Effector memory CD8-positive, alpha-beta T cell (primary cell): ENCODE measurements at regions not wholly inside any gene's neighbourhood (a gene's known extent, or its start where the extent isn't known, plus 50 kb on each side); places are given as distances from the start of the nearest gene placed in this dataset.
A peak's percentile ranks its signal among the peaks of the same experiment; 100 is the strongest.

Experiments used
- ATAC-seq: fragments of 150-1000 bp; cut with Tn5 transposase; replicated peaks from 2 replicates; pipeline ENCODE4 v1.10.0; 2021; ENCODE audit warnings: mild to moderate bottlenecking, moderate library complexity
- DNase-seq, 3 experiments: peaks; one replicate each; pipeline ENCODE4 v3.0.0; 2021
- H3K27ac Mint-ChIP-seq, 2 donors: one replicate each; pipeline ENCODE4 v1.8.0; 2022; ENCODE audit warnings: mild to moderate bottlenecking in 2 of 2, mixed read lengths in 2 of 2, moderate library complexity in 2 of 2
- H3K27me3 Mint-ChIP-seq, 2 donors: one replicate each; pipeline ENCODE4 v1.8.0; 2022; ENCODE audit warnings: mixed read lengths in 2 of 2
- H3K36me3 Mint-ChIP-seq: one replicate; pipeline ENCODE4 v1.8.0; 2022; ENCODE audit warnings: mild to moderate bottlenecking, moderate library complexity, mixed read lengths; ENCODE audit not compliant: insufficient read depth
- H3K4me1 Mint-ChIP-seq, 2 donors: one replicate each; pipeline ENCODE4 v1.8.0; 2022; ENCODE audit warnings: low read depth in 2 of 2, mixed read lengths in 2 of 2
- H3K4me3 Mint-ChIP-seq, 2 donors: one replicate each; pipeline ENCODE4 v1.8.0; 2022; ENCODE audit warnings: mild to moderate bottlenecking in 2 of 2, mixed read lengths in 2 of 2, moderate library complexity in 2 of 2
- H3K9me3 Mint-ChIP-seq, 2 donors: one replicate each; pipeline ENCODE4 v1.8.0; 2022; ENCODE audit warnings: mixed read lengths in 2 of 2

DNA sequence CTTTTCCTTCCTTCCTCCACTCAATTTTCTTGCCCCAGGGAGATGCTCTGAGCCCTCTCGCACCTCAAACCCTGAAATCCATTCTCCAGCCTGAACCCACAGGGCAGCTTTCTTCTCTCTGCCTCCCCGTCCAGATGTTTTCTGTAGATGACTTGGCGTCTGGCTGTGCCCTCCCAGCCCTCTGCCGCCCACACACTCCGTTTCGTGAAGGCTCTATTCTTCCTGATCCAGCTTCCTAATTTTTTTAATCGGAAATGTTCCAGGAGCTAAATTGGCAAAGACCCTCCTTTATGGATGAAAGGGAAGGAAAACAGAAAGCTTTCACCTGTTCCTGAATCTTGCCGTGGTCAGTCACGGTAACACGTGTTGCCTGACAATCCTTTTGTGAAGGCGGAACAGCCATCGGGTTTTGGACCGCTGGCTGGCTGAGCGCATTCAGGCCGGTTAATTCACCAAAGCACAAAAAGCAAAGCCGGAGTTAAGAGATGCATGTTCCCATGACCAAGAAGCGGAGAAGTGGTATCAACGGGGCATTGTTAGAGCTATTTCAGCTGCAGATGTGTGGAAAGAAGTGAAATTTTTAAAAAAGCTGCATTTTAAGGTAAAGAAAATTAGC is 70.2 kb upstream of the FBRSL1 start:
- Mint-ChIP-seq H3K4me1 (peaks cover 0 to 6% of the 10 kb centered on the region in 2 donors), H3K27me3 (peaks cover 0 to 6% of the 10 kb centered on the region in 2 donors), H3K4me3 (no peak overlapping the region), H3K9me3 (no peaks in the 10 kb centered on the region), H3K36me3 (no peaks in the 10 kb centered on the region), H3K27ac (no peak overlapping the region)
- DNase-seq (no peak), ATAC-seq (no peak)

DNA sequence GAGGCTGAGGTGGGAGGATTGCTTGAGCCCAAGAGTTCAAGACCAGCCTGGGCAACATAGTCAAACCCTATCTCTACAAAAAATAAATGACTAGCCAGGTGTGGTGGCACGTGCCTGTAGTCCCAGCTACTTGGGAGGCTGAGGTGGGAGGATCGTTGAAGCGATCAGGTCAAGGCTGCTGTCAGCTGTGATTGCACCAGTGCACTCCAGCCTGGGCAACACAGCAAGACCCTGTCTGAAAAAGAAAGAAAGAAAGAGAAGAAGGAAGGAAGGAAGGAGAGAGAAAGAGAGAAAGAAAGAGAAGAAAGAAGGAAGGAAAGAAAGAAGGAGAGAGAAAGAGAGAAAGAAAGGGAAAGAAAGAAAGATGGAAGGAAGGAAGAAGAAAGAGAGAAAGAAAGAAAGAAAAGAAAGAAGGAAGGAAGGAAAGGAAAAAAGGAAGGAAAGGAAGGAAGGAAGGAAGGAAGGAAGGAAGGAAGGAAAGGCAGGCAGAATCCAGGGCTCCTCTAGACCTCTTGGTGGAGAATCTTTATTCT is 71.5 kb upstream of the FBRSL1 start:
- Mint-ChIP-seq H3K36me3 (no peaks in the 10 kb centered on the region), H3K27me3 (peaks cover 0 to 6% of the 10 kb centered on the region in 2 donors), H3K27ac (no peak overlapping the region), H3K9me3 (no peaks in the 10 kb centered on the region), H3K4me1 (peaks cover 0 to 6% of the 10 kb centered on the region in 2 donors), H3K4me3 (no peak overlapping the region)
- DNase-seq = no peak
- ATAC-seq = no peak

DNA sequence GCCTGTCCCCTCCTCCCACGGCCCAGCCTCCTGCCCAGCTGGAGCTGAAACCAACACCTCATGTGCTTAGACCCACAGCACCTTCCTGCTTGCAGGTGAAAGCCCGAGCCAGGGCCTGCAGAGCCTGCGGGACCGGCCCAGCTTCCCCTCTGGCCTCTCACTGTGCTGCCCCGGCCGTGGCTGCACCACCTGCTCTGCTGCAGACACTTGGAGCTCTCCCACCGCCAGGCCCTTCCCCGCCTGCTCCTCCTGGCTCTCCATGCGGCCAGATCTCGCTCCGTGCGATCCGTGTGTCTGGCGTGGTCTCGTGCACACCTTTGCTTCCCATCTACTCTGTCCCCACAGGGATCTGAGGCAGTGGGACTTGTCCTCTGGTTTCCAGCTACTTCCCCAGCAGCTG is 72.2 kb upstream of the FBRSL1 start:
- no peaks in the 10 kb centered on the region for H3K36me3 Mint-ChIP-seq
- no peak for DNase-seq
- H3K27me3 Mint-ChIP-seq = peaks cover 0 to 6% of the 10 kb centered on the region in 2 donors
- no peak overlapping the region for H3K4me3 Mint-ChIP-seq
- ATAC-seq = no peak
- H3K9me3 Mint-ChIP-seq = no peaks in the 10 kb centered on the region
- H3K27ac Mint-ChIP-seq = no peak overlapping the region
- H3K4me1 Mint-ChIP-seq = peaks cover 0 to 3% of the 10 kb centered on the region in 2 donors

DNA sequence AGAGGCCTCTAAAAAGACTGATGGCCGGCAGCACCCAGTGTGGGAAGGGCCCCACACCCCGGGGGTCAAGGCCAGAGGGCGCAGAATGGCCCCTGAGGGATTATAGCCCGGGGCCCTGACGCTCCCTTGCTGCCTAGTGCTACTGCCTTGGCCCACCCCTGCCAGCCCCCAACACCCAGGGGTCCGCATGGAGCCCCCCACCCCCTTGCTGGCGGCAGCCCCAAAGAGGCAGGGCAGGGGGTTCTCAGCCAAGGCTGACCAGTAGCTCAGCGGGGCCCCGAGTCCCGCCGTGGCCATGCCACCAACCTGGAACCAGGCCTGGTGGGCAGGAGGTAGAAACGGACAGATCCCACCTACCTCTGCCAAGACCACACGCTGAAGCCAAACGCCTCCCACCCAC is 73.1 kb upstream of the FBRSL1 start:
- no peak overlapping the region for H3K4me3 Mint-ChIP-seq
- DNase-seq = no peak
- peaks cover 0 to 6% of the 10 kb centered on the region in 2 donors for H3K27me3 Mint-ChIP-seq
- H3K9me3 Mint-ChIP-seq = no peaks in the 10 kb centered on the region
- no peak for ATAC-seq
- no peaks in the 10 kb centered on the region for H3K36me3 Mint-ChIP-seq
- H3K27ac Mint-ChIP-seq = no peak overlapping the region
- H3K4me1 Mint-ChIP-seq = no peaks in the 10 kb centered on the region

DNA sequence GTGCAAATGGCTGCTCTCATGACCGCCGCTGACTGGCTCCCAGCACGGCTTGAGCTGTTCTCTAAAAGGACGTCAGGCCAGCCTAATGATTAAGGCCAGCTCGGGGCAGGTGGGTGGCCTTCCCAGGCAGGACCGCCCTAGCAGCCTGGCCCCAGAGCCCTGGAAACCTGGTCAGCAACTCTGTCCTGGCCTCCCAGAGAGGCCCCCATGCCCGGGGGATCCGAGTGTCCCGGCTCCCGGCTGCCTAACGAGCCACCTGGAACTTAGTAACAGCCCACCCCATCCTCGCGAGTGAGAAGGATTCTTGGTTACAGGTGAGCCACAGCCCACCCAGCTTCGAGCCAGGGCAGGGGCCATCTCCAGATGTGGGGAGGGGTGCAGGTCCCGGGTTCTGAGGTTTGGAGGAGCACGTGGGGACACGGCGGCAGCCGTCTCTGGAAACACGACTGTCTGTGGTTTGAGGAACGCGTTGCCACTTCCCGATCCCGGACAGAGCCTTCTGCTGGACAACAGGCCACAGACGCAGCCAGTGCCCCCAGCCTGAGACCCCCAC is 73.8 kb upstream of the FBRSL1 start:
- H3K4me1 Mint-ChIP-seq = no peaks in the 10 kb centered on the region
- H3K9me3 Mint-ChIP-seq = no peaks in the 10 kb centered on the region
- no peak for ATAC-seq
- H3K27ac Mint-ChIP-seq = no peak overlapping the region
- H3K36me3 Mint-ChIP-seq = no peaks in the 10 kb centered on the region
- H3K4me3 Mint-ChIP-seq = no peak overlapping the region
- no peaks in the 10 kb centered on the region for H3K27me3 Mint-ChIP-seq
- no peak for DNase-seq

DNA sequence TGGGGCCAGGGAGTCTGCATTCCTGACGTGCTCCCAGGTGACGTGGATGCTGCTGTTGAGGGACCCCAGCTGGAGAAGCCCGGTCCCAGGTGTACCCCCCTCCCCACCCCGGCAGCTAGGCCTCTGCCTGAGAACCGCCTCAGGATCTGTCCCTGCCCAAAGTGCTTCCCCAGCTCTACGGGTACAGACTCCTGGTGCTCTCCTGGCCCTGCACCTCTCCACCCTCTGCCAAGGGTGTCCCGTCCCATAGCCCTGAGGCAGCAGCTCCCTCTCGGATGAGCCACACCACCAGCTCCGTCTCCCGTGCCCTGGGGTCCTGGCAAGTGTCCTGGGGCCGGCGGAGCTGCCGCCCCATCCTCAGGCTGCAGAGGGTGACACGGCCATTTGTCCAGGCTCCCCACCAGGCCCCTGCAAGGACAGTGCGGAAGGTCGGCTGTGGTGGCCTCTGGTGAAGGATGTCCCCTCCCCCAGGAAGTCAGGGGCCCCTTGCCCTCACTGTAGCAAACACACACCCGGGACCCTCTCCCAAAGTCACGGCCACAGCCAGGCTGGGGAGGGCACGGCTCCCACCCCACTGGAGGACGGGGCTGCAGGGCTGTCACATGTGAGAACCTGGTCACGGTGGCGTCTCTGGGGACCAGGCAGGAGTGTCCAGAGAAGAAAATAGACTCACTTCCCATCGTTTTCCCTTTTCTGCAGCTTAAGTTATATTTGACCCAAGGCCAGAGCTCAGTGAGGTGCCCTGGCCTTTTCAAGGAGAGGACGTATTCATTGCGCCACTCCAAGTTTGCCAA is 74.4 kb upstream of the FBRSL1 start:
- no peak for ATAC-seq

DNA sequence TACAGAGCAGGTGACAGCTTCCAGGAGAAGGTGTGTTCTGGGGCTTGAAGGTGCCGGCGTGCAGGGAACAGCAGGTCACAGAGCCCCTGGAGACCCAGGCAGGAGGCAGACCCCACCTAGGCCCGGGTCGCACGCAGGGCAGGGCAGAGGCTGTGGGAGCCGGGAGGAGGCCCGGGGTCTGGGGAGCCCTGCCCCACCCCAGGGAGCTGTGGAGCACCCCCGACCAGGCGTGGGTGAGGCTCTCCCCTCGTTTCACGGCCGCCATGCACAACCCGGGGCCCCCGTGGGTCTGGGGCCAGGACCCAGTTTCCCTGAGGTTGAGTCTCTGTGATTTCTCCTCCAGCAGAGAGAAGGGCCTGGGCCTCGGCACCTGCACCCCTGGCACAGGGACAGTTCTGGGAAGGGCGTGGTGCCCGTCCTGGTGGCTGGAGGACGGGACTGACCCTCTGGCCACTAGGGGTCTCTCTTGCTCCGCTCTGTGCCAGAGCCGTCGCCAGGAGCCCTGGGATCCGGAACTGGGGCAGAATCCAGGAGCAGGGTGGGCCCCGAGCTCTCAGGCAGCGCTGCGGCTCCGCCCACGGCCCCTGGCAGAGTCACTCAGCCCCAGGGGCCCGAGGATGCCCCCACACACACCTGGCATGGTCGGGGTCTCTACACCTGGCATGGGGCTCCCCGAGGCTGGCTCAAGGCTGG is 75.2 kb upstream of the FBRSL1 start:
- DNase-seq (peak; percentile 72 to 75 (median 74)), ATAC-seq (peak; percentile 96)
- Mint-ChIP-seq H3K4me1 (no peaks in the 10 kb centered on the region), H3K4me3 (no peak overlapping the region), H3K27me3 (no peaks in the 10 kb centered on the region), H3K27ac (peak overlapping the region in 1 of 2 donors; percentile 28), H3K9me3 (no peaks in the 10 kb centered on the region), H3K36me3 (no peaks in the 10 kb centered on the region)

More for the DNA sequence above, 74.4 kb upstream of the FBRSL1 start:
- H3K9me3 Mint-ChIP-seq = no peaks in the 10 kb centered on the region
- H3K27me3 Mint-ChIP-seq = no peaks in the 10 kb centered on the region
- no peaks in the 10 kb centered on the region for H3K36me3 Mint-ChIP-seq
- DNase-seq = no peak
- no peak overlapping the region for H3K4me3 Mint-ChIP-seq
- no peaks in the 10 kb centered on the region for H3K4me1 Mint-ChIP-seq
- H3K27ac Mint-ChIP-seq = peak overlapping the region in 1 of 2 donors; percentile 28

DNA sequence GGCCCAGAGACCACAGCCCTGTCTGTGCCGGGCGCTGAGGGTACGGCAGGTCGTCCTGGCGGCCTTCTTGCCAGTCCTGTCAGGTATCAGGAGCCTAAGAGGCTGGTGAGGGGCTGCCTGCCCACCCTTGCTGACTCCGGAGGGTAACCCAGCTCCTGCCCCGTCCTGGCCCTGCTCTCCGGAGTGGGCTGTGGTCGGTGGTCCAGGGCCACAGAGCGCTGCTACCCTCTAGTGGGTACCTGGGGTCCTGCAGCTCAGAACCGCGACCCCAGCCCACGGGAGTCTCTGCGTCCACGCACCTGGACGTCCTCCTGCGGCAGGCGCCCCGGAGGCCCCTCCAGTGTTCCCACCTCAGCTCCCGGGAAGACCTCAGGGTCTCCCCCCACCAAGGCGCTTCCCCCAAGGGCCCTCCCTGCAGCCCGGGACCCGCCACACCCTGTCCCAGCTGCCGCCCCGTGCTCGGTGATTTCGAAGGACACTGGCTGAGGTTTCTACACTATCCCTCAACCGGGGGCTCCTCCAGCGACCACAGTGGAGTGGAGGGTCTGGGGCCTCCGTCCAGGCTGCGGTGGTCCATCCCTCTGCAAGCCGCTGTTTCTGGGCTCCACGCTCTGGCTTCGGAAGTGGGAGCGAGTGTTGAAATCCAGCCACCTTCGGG is 75.9 kb upstream of the FBRSL1 start:
- Mint-ChIP-seq H3K4me3 (no peak overlapping the region), H3K4me1 (no peaks in the 10 kb centered on the region), H3K27me3 (no peaks in the 10 kb centered on the region), H3K36me3 (no peaks in the 10 kb centered on the region), H3K9me3 (no peaks in the 10 kb centered on the region), H3K27ac (no peak overlapping the region)
- no peak for ATAC-seq
- no peak for DNase-seq

DNA sequence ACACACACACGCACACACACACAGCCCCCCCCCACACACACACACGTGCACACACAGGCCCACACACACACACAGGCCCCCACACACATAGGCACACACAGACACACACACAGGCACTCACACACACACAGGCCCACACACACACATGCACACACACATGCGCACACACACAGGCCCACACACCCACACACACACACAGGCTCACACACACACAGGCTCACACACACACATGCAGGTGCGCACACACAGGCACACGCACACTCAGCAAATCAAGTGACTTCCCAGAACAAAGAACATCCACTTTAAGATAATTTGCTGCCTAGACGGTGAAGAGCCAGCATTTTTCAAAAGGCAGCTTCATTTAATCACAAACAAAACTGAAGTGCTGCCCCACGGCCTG is 78.5 kb upstream of the FBRSL1 start:
- no peaks in the 10 kb centered on the region for H3K4me1 Mint-ChIP-seq
- H3K9me3 Mint-ChIP-seq = no peaks in the 10 kb centered on the region
- DNase-seq (no peak), ATAC-seq (no peak)
- no peaks in the 10 kb centered on the region for H3K36me3 Mint-ChIP-seq
- no peak overlapping the region for H3K4me3 Mint-ChIP-seq
- no peaks in the 10 kb centered on the region for H3K27me3 Mint-ChIP-seq
- no peak overlapping the region for H3K27ac Mint-ChIP-seq

DNA sequence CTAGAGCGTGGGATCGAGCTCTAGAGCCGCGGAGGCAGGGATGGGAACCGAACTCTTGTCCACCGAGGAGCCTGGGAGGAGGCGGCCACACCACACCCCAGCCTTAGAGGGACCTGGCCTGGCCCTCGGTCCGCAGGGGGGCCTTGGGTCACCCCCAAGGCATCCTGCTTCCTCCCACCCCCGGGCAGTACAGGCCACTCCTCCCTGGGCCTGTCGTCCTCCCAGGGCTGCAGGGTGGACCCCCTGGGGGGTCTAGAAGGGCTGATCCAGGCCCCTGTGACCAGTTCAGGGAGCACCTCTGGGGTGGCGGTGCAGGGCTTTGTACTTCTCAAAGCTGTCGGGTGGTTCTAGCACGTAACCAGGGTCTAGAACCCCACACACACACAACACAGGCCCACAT is 79.1 kb upstream of the FBRSL1 start:
- ATAC-seq (no peak), DNase-seq (no peak)
- Mint-ChIP-seq H3K4me1 (no peaks in the 10 kb centered on the region), H3K9me3 (no peaks in the 10 kb centered on the region), H3K4me3 (no peak overlapping the region), H3K27ac (no peak overlapping the region), H3K27me3 (peaks cover 0 to 3% of the 10 kb centered on the region in 2 donors), H3K36me3 (no peaks in the 10 kb centered on the region)

DNA sequence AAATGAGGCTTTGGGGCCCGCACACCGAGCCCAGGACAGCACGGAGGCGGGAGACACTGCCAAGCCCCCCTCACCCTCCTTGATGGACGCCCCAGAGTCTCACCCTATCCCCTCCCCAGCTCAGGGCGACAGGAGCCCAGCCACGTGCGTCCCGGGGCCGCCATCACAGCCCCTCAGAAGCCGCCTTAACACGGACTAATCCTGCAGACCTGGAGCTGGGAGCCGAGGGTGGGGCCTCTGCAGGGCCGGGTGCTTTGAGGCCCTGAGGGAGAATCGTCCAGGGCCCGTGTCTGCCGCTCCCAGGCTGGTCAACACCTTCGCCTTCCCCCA is 79.7 kb upstream of the FBRSL1 start:
- no peaks in the 10 kb centered on the region for H3K9me3 Mint-ChIP-seq

DNA sequence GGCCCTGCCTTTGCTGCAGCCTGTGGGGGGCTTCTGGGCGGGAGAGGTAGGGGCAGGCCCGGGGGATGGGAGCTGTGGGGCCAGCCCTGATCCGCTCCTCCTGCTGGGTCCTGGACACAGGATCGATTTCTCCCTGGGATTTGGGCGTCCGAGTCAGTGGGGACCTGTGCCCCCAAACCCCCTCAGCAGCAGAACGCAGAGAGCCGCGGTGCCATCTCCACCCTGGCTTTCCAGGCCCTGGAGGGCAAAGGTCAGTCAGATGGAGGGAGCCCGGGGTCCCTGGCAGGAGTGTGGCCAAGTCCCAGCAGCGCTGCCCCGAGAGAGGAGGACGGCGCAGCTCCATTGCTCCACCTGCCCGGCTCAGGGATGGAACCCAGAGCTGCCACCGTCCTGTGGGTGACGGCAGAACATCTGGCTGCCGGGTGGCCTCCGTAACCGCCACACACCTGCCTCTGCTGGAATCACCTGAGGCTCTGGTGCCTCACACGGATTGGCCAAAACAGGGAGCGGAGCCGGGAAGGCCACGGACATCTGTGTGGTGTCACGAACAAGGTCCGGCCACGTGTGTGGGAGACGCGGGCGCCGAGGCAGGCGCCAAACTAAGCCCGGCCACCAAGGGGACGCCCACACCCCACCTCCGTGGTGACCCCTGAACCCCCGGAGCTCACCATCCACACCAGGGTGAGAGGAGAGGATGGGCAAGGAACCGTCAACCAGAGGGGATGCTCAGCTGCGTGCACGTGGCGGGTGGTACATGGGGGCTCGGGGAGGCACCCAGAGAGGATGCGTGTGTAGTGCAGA is 80.3 kb upstream of the FBRSL1 start:
- Mint-ChIP-seq H3K27ac (no peak overlapping the region), H3K36me3 (no peaks in the 10 kb centered on the region)
- ATAC-seq = no peak

More for the DNA sequence above, 79.7 kb upstream of the FBRSL1 start:
- ATAC-seq (no peak), DNase-seq (no peak)
- Mint-ChIP-seq H3K27ac (no peak overlapping the region), H3K27me3 (peaks cover 0 to 9% of the 10 kb centered on the region in 2 donors), H3K4me1 (no peaks in the 10 kb centered on the region), H3K36me3 (no peaks in the 10 kb centered on the region), H3K4me3 (no peak overlapping the region)

More for the DNA sequence above, 80.3 kb upstream of the FBRSL1 start:
- Mint-ChIP-seq H3K4me1 (no peaks in the 10 kb centered on the region), H3K9me3 (no peaks in the 10 kb centered on the region), H3K4me3 (no peak overlapping the region), H3K27me3 (peaks cover 0 to 14% of the 10 kb centered on the region in 2 donors)
- no peak for DNase-seq
